Activated gamma-delta T cell (primary cell): ENCODE measurements at regions not wholly inside any gene's neighbourhood (a gene's known extent, or its start where the extent isn't known, plus 50 kb on each side); places are given as distances from the start of the nearest gene placed in this dataset.

ENCODE experiments used
- DNase-seq: peaks from one replicate; lab custom pipeline; 2025; lab: John Stamatoyannopoulos, UW

- DNase-seq = no peak
These were observed 1372.6 kb upstream of the TENM3 start for GRCh38 chr4:180870623-180871022.

DNA sequence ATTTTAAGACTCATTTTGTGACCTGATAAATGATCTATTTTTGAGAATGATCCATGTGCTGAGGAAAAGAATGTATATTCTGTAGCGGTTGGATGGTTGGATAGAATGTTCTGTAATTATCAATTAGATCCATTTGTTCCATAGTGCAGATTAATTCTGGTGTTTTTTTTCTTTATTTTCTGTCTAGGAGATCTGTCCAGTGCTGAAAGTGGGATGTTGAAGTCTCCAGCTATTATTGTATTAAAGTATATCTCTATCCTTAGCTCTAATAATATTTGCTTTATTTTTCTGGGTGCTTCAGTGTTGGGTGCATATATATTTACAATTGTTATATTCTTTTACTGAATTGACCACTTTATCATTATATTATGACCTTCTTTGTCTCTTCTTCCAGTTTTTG is 1344.9 kb upstream of the TENM3 start:
- no peak for DNase-seq

DNA sequence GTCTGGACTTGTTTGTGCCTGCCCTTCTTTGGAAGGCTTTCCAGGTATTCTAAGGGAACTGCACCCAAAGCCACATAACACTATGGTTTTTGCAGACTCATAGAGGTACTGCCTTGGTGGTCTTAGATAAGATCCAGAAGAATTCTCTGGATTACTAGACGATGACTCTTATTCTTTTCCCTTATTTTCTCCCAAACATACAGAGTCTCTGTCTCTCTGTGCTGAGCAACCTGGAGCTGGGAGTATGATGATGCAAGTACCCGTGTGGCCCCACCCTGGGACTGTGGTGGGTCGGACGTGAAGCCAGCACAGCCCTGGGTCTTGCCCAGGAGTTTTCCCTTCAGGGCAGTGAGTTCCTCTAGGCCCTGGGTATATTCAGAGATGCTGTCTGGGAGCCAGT is 1342.4 kb upstream of the TENM3 start:
- no peak for DNase-seq

GRCh38 chr4:180909279-180909678 is 1333.9 kb upstream of the TENM3 start:
- no peak for DNase-seq

GRCh38 chr4:180913750-180914149 is 1329.5 kb upstream of the TENM3 start:
- no peak for DNase-seq

DNA sequence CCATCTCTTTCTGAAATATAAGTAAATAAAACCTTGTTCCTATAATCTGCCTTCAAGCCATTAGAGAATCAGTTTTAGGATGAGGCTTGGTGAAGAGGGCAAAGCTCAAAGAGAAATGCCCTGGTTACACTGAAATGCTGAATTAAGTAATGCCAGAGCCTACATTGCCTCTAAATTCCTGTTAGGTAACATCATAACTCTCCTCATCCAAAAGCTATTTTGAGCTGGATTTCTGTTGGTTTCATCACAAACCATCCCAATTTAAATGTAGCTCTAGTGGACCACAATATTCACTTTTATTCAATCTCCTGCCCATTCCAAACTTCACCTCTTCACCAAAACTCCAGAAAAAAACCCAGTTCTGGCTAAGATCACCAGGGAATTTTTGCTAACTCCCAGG is 1319.7 kb upstream of the TENM3 start:
- no peak for DNase-seq

DNA sequence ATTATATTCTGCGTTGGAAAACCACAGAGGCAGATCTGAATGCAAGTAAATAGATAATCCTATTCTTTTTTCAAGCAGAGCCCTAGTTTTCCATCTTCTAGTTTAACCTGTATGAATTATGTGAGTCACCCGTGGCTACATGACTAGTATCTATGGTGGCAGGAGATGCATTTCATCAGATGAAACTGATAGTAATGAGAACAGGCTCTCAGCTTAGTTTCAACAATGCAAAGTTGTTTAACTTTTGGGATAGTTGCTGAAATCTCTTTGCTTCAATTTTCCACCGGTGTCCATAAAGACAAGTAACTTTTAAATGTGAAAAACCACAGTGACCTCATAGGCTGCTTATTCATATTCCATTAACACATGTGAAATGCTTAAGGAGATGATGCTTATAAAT is 1317.4 kb upstream of the TENM3 start:
- no peak for DNase-seq

DNA sequence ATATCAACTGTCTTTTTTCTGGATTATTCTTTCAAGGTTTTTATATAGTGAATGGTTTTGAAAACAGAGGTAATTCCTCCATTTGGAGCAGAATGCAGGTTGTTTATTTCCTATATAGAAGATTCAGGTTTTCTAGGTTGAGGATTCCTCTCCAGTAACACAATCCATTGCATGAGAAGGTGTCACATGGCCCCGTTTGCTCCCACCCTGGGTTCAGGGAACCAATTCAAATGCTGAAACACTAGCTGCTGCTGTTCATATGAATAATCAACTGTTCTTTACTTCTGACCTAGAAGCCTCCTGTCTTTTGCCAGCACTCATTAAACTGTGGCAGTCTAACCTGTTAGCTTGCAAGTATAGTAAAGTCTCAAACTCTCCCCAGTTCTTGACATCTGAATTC is 1316.9 kb upstream of the TENM3 start:
- no peak for DNase-seq

DNA sequence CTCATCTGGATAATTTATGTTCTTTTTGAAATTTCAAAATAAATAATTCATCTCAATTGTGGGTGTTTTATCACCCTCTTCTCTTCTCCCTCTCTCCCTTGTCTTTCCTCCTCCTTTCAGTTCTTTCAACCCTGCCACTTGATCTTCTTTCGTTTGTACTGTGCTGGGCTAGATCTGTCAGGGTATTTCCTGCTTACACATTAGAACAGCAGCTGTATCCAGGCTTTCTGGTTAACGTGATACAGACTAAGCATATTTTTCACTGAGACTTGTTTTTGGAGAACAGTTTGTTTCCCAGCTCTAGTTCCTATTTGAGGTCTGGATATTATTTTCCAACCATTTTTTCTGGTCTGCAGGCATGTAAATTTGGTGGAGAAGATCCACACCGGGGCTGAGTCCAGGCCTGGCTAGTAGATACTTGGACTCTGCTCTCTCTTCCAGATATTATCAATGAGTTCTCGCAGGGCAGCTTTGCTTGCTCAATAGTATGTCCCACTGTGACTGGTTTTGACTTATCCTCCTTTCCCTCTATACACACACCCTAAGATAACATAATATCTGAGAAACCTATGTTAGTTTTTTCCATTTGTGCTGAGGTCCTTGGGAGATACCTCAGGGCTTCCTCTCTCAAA is 1310.7 kb upstream of the TENM3 start:
- DNase-seq = no peak

DNA sequence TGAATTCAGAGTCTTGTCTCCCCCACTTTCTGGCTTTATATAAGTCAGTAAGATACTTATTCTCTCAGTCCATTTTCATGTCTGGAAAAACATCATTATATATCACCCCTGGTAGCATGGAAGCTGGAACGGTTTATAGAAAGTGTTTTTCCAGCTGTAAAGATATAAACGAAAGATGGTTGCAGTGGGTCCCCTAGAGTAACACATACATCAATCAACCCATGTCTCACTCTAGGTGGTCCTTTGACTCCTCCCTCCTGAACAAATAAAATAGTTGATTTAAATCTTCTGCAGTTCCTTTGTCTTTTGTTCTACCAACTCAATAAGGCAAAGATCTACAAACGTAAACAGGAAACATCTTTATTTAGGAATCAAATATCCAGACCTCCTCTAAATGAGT is 1306.1 kb upstream of the TENM3 start:
- no peak for DNase-seq

DNA sequence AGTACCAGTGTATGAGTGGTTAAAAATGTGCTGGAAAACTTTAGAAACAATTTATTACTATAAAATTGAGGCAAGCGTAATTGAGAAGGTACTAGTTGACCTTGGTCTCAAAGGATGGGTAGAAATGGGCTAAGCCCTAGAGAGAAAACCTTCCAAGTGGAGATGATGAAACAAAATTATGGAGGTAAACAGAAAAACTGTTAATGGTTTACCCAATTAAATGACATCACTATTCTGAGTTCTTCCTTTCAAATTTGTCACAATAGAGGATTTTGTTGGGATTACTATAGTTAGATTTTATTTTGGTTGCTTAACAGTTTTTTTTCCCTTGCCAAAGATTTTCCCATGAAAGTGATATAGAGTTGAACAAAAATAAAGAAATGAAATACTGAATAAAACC is 1302.5 kb upstream of the TENM3 start:
- DNase-seq = no peak

DNA sequence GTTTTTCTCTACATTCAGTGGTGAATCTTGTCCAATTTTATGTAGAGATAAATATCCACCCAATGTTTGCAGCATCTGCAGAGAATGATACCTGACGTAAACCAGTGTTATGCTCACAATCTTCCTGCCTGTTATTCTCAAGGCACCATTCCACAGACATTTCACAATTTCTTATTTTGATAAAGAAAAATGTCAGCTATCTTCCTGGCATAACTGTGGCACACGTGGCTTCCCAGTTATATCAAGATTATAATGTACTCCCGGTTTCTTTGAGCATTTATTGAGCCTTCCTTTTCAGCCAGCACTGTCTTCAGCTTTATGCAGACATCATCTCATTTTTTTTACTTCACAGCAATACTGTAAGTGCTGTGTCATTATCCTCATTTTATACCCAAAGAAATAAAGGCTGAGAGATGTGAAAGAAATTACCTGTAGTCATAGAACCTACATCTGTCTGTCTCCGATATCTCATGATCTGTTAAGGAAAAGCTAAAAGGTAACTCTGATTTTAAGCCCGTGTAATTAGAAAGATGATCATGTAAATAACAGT is 1300.8 kb upstream of the TENM3 start:
- no peak for DNase-seq

DNA sequence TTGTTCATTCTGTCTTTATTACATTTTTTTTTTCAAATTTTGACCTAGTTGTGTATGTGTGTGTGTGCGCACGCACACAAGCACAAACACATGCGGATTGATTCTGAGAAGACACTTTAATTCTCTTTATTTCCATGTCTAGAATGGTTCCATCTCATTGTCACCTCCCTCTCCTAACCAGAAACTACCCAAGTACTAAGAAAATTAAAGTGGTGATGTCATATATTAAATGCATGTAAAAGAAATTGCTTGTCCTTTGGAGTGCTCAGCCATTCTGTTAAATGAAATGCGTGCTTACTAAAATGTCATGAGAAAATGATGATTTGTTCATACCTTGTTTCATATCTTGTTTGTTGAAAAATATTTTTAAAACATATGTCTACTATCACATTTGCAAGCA is 1297.0 kb upstream of the TENM3 start:
- no peak for DNase-seq

- no peak for DNase-seq
These were observed 1295.8 kb upstream of the TENM3 start for GRCh38 chr4:180947425-180947824.

DNA sequence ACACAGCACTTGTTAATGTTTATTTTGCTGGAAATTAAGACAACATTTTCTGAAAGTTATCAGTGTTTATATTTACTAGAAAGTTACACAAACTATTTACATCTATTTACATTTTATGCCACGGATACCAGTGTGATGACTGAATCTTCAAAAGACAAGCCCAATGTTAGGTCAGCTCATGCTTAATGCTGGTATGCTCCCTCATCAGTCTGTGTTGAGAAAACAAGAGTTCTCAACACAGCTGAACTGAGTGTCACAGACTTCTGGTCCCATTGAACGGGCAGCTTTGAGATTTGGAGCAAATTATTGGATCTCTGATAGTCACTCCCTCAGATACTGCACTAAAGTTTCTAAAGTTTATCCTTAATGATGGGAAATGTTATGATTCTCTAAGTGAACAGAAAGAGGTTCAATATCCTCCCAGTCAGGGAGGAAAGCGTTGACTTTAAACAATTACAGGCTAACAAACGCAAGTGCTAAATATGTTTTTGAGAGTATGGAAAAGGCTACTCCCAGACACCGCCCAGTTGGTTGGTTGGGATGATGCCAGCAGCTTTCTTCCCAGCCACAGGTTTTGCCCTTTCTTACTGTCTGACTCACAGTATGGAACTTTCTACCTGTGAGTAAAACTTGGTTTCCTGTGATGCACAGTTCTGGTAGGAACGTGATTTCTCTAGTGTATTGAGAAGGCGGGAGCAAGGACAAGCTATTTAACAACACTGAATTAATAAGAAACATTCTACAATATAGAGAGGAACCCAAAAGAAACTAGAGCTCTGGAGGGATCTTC is 1293.6 kb upstream of the TENM3 start:
- DNase-seq = no peak

DNA sequence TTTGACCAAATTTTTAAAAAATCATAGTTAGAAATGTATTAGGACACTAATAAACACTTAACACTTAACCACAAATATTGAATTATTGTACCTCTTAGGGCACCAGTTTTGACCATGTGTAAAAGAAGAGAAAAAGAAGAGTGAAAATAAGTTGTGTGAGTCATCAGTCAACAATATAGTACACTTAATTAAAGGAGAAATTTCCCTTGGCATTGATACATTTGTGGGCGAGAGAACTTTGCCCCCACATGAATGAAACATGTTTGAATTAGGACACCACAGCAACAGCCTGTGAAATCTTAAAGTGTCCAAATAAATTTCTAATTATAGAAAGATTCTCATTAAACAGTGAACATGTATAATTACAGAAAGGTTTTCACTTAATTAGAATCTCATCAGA is 1292.8 kb upstream of the TENM3 start:
- no peak for DNase-seq

DNA sequence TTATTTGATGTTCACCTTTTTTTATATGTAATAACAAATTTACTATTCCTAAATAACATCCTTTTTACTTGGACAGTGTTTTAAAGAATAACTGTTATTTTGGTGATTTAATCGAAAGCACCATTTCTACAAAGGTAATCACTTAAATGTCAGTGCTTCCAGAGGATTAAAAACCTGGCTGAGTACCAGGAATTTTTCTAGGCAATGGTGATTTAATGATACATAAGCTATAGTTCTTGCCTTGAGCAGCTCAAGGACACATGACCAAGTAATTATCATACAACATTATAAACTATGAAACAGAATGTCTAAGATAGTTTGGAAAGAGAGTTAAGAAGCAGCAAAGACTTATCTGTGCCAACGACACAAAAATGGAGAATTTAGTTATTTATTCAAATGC is 1291.9 kb upstream of the TENM3 start:
- DNase-seq = no peak

GRCh38 chr4:180953572-180953971 is 1289.6 kb upstream of the TENM3 start:
- DNase-seq = no peak

- no peak for DNase-seq
These were observed 1282.3 kb upstream of the TENM3 start for GRCh38 chr4:180960743-180961401.

GRCh38 chr4:180962268-180962667 is 1280.9 kb upstream of the TENM3 start:
- DNase-seq = no peak

- no peak for DNase-seq
These were observed 1276.9 kb upstream of the TENM3 start for GRCh38 chr4:180966312-180966711.

DNA sequence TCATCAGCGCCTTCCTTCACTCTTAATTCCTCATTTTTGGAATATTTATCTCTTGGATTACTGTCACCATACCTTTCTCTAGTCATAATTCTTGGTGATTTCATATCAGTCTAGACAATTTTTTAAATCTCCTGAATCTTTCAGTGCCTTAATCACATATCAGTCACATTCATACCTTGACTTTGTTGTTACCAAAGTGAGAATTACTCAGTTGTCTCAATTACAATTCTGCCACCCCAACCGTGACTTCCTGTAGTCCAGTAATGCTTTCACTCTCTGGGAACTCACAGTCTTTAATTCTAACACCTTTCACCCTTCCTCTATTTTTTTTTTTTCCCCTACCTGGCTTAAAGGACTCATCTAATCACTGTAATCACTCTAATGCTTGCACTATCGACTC is 1275.3 kb upstream of the TENM3 start:
- no peak for DNase-seq

GRCh38 chr4:180973894-180974293 is 1269.3 kb upstream of the TENM3 start:
- no peak for DNase-seq
